ENCODE measurements at regions not wholly inside any gene's neighbourhood (a gene's known extent, or its start where the extent isn't known, plus 50 kb on each side); places are given as distances from the start of the nearest gene placed in this dataset.

DNA sequence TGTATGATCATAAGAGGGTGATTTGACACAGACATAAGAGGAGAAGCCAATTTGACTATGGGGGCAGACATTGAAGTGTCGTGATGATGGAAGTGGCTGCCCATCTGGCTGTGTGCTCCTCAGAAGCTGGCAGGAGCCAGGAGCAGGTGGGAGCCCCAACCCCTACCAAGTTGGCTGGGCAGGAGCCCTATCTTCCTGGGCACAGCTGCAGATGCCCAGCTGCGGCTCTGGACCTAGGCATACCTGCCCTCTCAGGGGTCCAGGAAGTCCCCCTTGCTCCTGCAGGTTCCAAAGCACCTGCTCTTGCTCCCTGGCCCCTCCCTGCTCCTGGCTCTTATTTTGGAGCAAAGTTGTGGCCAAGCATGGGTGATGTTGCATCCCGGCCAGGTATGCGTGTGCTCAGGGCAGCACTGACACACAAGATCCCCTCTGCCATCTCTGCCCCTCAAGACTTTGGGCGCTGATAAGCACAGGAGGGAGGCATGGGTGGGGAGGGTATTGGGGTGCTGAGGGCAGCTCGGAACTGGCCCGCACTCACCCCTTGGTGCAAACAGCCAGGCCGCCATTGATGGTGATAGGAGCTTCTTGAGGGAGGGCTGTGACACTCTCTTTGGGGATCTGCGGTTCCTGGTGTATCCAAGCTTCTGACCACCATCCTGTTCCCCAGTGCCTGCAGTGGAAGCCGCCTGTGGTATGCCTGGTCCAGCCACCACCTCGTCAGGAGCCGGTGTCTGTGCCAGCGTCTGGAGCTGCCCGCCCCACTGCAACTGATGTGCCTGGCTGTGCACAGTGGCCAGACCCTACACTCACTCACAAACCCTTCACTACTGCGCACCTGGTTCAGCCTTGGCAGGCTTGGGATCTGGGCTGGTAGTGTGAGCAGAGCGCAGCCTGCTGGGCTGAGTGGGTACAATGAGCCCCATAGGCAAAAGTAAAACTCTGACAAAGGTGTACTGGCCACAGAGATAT, 230.9 kb downstream of the CDH9 start:
- Histone ChIP-seq H3K79me2 (ENCODE audit: control insufficient read depth, insufficient read depth, low read length) (no peaks in the 10 kb centered on the region), H3K36me3 (ENCODE audit: control insufficient read depth in 2 of 2, insufficient read depth in 2 of 2, low read length in 1 of 2) (no peaks in the 10 kb centered on the region), H3K27ac (ENCODE audit: control insufficient read depth, insufficient read depth) (no peak overlapping the region), H3K4me3 (no peak overlapping the region), H3K4me1 (ENCODE audit: control insufficient read depth, insufficient read depth, low read length) (no peaks in the 10 kb centered on the region), H2AFZ (ENCODE audit: control insufficient read depth, low read depth, low read length) (no peak overlapping the region), H3K4me2 (ENCODE audit: control insufficient read depth, insufficient read depth) (no peak overlapping the region), H3K9ac (ENCODE audit: control insufficient read depth, insufficient read depth, low read length) (no peak overlapping the region), H4K20me1 (ENCODE audit: control insufficient read depth, insufficient read depth) (no peaks in the 10 kb centered on the region), H3K27me3 (replicated peaks in 1 of 2; ENCODE audit: control insufficient read depth in 2 of 2, insufficient read depth in 2 of 2, low read length in 1 of 2) (no peaks in the 10 kb centered on the region), H3K9me3 (replicated peaks; ENCODE audit: control insufficient read depth, insufficient read depth, low read length) (no peaks in the 10 kb centered on the region)
- ChIA-PET POLR2A (no interaction called here), CTCF (no interaction called here), RAD21 (ENCODE audit: unreplicated experiment) (no interaction called here), SMC1A (ENCODE audit: uncharacterized antibody, unreplicated experiment) (no interaction called here)
- BruUV-seq (replicated peaks), result no TSS peak
- DNase-seq (ENCODE audit: low read depth, low spot score) (no peak), FAIRE-seq (no peak), ATAC-seq (no peak)
- in situ Hi-C loops (cut with MboI) (no loop called here), intact Hi-C loops (cut with micrococcal nuclease; ENCODE audit: unreplicated experiment) (no loop called here)
- no peak for TF ChIP-seq GABPA (IDR thresholded peaks at IDR 0.05; ENCODE audit: low read depth)
- TF ChIP-seq ESRRA (IDR thresholded peaks at IDR 0.05; ENCODE audit: low read length), result no peak
- TF ChIP-seq FOXK2 (IDR thresholded peaks at IDR 0.05), result no peak
- no peak for TF ChIP-seq SUZ12 (IDR thresholded peaks at IDR 0.05; ENCODE audit: unreplicated experiment)
- no peak for TF ChIP-seq NFXL1 (IDR thresholded peaks at IDR 0.05; ENCODE audit: borderline replicate concordance)
- TF ChIP-seq ZZZ3 (IDR thresholded peaks at IDR 0.05; ENCODE audit: control insufficient read depth, insufficient read length, low read depth), result no peak
- no peak for TF ChIP-seq STAT3 (IDR thresholded peaks at IDR 0.05; ENCODE audit: low read depth, low read length)
- TF ChIP-seq, protein P1, sequence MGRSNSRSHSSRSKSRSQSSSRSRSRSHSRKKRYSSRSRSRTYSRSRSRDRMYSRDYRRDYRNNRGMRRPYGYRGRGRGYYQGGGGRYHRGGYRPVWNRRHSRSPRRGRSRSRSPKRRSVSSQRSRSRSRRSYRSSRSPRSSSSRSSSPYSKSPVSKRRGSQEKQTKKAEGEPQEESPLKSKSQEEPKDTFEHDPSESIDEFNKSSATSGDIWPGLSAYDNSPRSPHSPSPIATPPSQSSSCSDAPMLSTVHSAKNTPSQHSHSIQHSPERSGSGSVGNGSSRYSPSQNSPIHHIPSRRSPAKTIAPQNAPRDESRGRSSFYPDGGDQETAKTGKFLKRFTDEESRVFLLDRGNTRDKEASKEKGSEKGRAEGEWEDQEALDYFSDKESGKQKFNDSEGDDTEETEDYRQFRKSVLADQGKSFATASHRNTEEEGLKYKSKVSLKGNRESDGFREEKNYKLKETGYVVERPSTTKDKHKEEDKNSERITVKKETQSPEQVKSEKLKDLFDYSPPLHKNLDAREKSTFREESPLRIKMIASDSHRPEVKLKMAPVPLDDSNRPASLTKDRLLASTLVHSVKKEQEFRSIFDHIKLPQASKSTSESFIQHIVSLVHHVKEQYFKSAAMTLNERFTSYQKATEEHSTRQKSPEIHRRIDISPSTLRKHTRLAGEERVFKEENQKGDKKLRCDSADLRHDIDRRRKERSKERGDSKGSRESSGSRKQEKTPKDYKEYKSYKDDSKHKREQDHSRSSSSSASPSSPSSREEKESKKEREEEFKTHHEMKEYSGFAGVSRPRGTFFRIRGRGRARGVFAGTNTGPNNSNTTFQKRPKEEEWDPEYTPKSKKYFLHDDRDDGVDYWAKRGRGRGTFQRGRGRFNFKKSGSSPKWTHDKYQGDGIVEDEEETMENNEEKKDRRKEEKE (IDR thresholded peaks at IDR 0.05), result no peak
- WGBS (ENCODE audit: insufficient coverage, insufficient replicate concordance, low lambda C conversion rate, missing lambda C conversion rate), result 56% methylated on average over 16 of the region's 16 CpGs
